Erythroblast (primary cell): ENCODE measurements at regions not wholly inside any gene's neighbourhood (a gene's known extent, or its start where the extent isn't known, plus 50 kb on each side); places are given as distances from the start of the nearest gene placed in this dataset.
"Not testable (repeated sequence)": the region's sequence is repeated elsewhere in the genome, so short reads cannot be mapped to it uniquely, and the experiment has no call there.

Experiments used
- DNase-seq, 2 experiments: peaks; one replicate each; lab custom pipeline; 2025; lab: John Stamatoyannopoulos, UW
- GATA1 ChIP-seq: IDR thresholded peaks from 2 replicates; pipeline ENCODE4 v1.6.1; 2011; ENCODE audit warnings: low read depth, mild to moderate bottlenecking, control low read depth, low read length, moderate library complexity
- POLR2A ChIP-seq: IDR thresholded peaks from 2 replicates; pipeline ENCODE4 v1.6.1; 2011; ENCODE audit warnings: mild to moderate bottlenecking, low read length

- peak; percentile 40 to 54 for DNase-seq
- TF ChIP-seq POLR2A (no peak), GATA1 (no peak)
Measured at GRCh38 chr15:83380682-83381081, 66.5 kb upstream of the SH3GL3 start.

- not testable (repeated sequence) for DNase-seq
Measured at GRCh38 chr15:83383608-83384139, 63.5 kb upstream of the SH3GL3 start.

- DNase-seq = no peak
- TF ChIP-seq GATA1 (no peak), POLR2A (no peak)
Measured at GRCh38 chr15:83396101-83396500, 51.0 kb upstream of the SH3GL3 start.
